DMS53 treated with DMSO at 0.1 percent for 48 hours (cell line): ENCODE measurements at regions not wholly inside any gene's neighbourhood (a gene's known extent, or its start where the extent isn't known, plus 50 kb on each side); places are given as distances from the start of the nearest gene placed in this dataset.
"Not testable (repeated sequence)": the region's sequence is repeated elsewhere in the genome, so short reads cannot be mapped to it uniquely, and the experiment has no call there.

ENCODE experiments used
- DNase-seq: peaks from one replicate; lab custom pipeline; 2025; ENCODE audit not compliant: unreplicated experiment; lab: John Stamatoyannopoulos, UW

DNA sequence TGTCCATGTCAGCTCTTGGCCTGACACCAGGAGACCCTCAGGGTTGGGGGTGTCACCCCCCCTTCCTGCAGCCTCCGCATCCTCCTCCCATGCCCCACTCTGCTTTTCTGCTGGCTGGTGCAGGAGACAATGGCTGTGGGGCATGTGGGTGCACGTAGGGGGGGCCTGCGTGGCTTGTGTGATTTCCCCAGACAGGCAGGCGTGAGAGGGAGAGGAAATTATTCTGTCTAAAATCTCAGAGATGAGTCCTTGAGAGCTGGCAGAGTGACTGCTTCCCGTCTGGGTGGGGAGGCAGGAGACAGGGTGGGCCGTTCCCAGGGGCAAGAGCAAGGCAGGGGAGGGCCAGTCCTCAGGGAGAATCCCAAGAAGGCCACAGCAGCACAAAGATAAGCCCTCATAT, 173.2 kb downstream of the TRIM43 start:
- DNase-seq = not testable (repeated sequence)

DNA sequence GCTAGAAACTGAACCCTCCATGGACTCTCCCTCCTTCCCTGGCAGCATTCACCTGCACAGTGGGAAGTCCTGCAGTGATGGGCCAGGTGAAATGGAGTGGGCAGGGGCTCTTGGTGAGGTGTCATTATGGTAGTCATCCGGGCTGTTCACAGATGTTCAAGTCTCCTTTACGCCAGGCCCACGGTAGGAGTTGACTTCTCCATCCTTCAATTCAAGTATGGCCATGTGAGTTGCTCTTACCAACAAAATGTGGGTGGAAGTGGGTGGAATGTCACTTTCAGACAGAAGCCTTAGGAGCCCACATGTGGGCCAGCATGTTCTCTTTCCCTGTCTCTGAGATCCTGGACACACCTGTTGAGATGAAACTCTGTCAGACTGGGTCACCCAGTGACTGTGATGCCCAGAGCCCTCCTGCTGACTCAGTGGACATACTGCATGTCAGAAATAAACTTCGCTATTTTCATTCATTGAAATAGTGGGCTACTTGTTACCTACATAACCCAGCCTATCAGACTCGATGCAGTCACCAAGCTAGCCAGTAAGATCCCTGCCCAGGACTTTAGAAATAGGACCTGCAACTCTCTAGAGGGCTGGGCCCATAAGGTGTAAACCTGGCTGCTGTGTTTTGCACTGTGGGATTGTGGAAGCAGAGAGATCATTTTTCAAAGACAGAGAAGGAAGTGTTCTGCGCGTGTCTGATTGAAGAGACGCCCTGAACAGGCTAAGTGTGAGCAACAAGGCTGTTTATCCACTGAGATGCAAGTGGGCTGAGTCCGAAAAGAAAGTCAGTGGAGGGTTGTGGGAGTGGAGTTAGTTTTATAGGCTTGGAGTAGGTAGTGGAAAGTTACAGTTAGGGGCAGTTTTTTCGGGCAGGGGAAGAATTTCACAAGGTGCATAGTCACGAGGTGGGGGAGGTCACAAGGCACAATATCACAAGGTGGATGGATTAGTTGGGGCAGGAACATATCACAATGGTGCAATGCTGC, 174.4 kb downstream of the TRIM43 start:
- DNase-seq = not testable (repeated sequence)

DNA sequence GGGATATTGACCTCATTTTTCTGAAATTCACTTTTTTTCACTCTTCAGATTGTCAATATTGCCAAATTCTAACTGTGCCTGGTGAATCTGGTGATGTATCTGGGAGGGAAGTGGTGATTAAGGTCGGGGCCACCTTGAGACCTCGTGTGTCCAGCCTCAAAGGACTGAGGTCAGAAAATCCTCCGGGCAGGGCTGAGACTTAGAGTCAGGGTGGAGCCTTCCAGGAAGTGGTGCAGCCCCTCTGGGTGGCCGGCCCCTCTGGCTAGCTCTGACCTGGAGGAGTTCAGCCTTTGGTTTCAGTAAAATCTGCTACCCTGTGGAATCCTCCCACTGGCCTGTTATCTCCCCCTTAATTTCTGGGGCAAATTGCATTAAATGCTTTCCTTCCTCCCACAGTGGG, 175.7 kb downstream of the TRIM43 start:
- DNase-seq = not testable (repeated sequence)

DNA sequence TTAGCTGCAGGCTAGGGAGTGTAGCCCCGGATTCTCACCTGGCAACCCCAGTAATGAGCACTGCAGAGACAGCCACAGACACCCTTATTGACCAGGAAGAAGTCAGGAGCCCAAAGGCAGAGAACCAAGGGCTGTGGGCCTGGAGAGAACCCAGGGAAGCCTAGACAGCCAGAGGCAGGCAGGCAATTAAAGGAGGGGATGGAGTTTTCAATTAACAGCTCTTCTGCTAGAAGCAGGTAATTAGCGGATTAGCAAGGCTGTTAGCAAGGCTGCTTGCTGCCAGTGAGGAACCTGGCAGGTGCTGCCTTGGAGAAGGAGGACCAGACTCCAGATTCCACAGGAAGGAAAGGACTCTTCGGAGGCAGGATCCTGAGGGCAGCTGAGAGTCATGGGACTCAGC, 176.1 kb downstream of the TRIM43 start:
- DNase-seq = not testable (repeated sequence)

DNA sequence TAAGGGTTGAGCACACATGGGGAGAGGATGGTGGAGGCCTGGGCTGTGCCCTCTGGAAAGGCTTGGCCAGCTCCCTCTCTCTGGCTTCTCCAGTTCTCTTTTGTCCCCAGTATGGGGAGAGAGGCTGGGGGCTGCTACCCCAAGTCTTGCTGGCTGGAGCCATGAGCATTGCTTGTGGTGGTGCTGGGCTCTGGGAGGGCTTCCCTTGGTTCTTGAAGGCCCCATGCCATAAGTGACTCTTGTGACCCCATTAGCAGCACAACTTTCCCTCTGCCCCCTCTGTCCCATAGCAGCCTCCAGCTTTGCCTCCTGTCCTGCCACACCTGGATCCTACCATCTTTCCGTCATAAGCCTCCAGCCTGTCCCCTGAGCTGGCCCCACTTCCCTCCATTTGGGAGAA, 177.5 kb downstream of the TRIM43 start:
- DNase-seq = not testable (repeated sequence)

DNA sequence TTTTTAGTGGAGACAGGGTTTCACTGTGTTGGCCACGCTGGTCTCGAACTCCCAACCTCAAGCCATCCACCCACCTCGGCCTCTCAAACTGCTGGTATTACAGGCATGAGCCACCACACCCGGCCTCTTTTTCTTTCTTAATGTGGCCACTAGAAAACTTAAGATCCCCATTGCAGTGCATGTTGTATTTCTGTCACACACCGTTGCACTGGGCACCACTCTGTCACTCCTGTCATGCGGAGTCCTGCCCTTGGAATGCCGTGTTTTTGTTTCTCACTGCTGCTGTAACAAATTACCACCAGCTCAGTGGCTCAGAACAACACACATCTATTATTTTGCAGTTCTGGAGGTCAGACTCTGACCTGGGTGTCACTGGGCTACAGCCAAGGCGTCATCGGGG, 178.9 kb downstream of the TRIM43 start:
- not testable (repeated sequence) for DNase-seq

DNA sequence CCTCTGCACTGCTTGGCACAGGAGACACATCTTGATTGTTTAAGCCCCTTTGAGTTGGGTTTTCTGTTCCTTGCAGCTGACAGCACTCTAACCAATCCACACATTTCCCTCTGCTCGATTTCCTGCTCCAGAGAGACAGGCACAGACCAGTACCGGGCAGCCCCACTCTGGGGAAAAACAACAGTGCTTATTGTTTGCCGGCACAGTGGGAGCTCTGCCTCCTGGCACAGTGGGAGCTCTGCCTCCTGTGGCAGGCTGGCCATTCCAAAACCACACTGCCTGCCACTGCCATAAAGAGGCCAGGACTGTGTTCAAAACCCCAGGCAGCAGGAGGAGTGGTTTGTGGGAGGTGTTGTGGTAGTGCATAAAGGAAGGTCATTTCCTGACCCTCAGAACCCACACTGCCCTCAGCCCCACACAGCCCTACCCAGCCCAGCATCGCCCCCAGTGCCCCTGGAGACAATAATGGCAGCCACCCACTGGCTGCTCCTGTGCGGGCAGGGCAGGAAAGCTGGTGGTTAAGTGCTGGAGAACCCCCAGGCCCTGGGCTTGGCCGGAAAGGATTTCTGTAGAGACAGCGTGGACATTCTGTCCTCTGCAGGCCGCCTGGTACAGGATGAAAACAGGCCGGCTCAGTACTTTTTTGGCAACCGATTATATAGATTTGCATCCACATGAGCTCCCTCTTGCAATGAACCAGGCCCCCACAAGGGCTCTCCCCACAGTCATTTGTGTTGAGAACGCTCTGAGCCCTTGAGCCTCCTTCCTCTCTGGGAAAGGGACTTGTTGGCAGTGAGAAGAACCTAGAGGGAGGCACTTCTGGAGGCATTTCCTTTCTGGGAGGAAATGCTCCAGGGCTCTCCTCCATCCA, 182.8 kb downstream of the TRIM43 start:
- not testable (repeated sequence) for DNase-seq

DNA sequence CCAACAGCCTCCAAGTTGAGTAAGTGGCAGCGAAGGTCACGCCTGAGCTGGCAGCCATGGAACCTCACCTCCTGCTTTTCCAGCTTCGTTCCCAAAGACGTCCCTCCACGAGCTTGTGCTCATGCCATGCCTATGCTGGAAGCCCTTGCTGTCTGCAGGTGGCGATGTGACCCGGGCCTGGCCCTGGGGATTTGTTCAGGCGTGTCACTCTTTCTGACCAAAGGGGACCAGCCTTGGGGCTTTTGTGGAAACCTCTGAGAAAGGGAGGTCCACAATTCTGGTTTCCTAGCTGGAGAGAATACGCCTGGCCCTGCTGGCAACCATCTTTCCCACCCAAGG, 183.4 kb downstream of the TRIM43 start:
- not testable (repeated sequence) for DNase-seq
